ENCODE measurements at regions not wholly inside any gene's neighbourhood (a gene's known extent, or its start where the extent isn't known, plus 50 kb on each side); places are given as distances from the start of the nearest gene placed in this dataset.

GRCh38 chr21:19340954-19341353, 937.4 kb upstream of the TMPRSS15 start:
- Histone ChIP-seq H3K9me3 (ENCODE audit: control insufficient read depth, insufficient read depth, low read length) (peaks cover 4% of the 10 kb centered on the region; the same call in 1 of the 2 replicates), H3K27me3 (ENCODE audit: control insufficient read depth, insufficient read depth, low read length) (no peaks in the 10 kb centered on the region), H3K4me3 (ENCODE audit: low read depth, low read length) (no peak overlapping the region), H3K27ac (ENCODE audit: low read depth, low read length) (no peak overlapping the region)
- no peak for DNase-seq (ENCODE audit: low read depth, low spot score)
- TF ChIP-seq CTCF (IDR thresholded peaks at IDR 0.05; ENCODE audit: low read depth, low read length) = no peak
- CTCF ChIA-PET = no interaction called here
- POLR2A ChIA-PET = no interaction called here

- ChIA-PET POLR2A (no interaction called here), CTCF (no interaction called here)
- no peaks in the 10 kb centered on the region for H3K27me3 ChIP-seq (ENCODE audit: control insufficient read depth, insufficient read depth, low read length)
- no peak for DNase-seq (ENCODE audit: low read depth, low spot score)
- H3K9me3 ChIP-seq (ENCODE audit: control insufficient read depth, insufficient read depth, low read length) = peaks cover 7% of the 10 kb centered on the region; the same call in 1 of the 2 replicates
- no peak overlapping the region for H3K4me3 ChIP-seq (ENCODE audit: low read depth, low read length)
- H3K27ac ChIP-seq (ENCODE audit: low read depth, low read length) = no peak overlapping the region
- no peak for TF ChIP-seq CTCF (IDR thresholded peaks at IDR 0.05; ENCODE audit: low read depth, low read length)
Observed at GRCh38 chr21:19343711-19344110, 940.1 kb upstream of the TMPRSS15 start.

- Histone ChIP-seq H3K9me3 (ENCODE audit: control insufficient read depth, insufficient read depth, low read length) (peaks cover 9% of the 10 kb centered on the region; the same call in 1 of the 2 replicates), H3K27me3 (ENCODE audit: control insufficient read depth, insufficient read depth, low read length) (no peaks in the 10 kb centered on the region), H3K27ac (ENCODE audit: low read depth, low read length) (no peak overlapping the region), H3K4me3 (ENCODE audit: low read depth, low read length) (no peak overlapping the region)
- POLR2A ChIA-PET = no interaction called here
- DNase-seq (ENCODE audit: low read depth, low spot score) = no peak
- CTCF ChIA-PET = no interaction called here
- TF ChIP-seq CTCF (IDR thresholded peaks at IDR 0.05; ENCODE audit: low read depth, low read length) = no peak
Observed at GRCh38 chr21:19350286-19350685, 946.7 kb upstream of the TMPRSS15 start.

- H3K27ac ChIP-seq (ENCODE audit: low read depth, low read length) = no peak overlapping the region
- H3K27me3 ChIP-seq (ENCODE audit: control insufficient read depth, insufficient read depth, low read length) = no peaks in the 10 kb centered on the region
- H3K9me3 ChIP-seq (ENCODE audit: control insufficient read depth, insufficient read depth, low read length) = peaks cover 5% of the 10 kb centered on the region; the same call in 1 of the 2 replicates
- CTCF ChIA-PET = no interaction called here
- DNase-seq (ENCODE audit: low read depth, low spot score) = no peak
- no peak for TF ChIP-seq CTCF (IDR thresholded peaks at IDR 0.05; ENCODE audit: low read depth, low read length)
- no peak overlapping the region for H3K4me3 ChIP-seq (ENCODE audit: low read depth, low read length)
- POLR2A ChIA-PET = no interaction called here
Observed at GRCh38 chr21:19353256-19353655, 949.7 kb upstream of the TMPRSS15 start.

- TF ChIP-seq CTCF (IDR thresholded peaks at IDR 0.05; ENCODE audit: low read depth, low read length) = no peak
- DNase-seq (ENCODE audit: low read depth, low spot score) = no peak
- CTCF ChIA-PET = no interaction called here
- Histone ChIP-seq H3K4me3 (ENCODE audit: low read depth, low read length) (no peak overlapping the region), H3K9me3 (ENCODE audit: control insufficient read depth, insufficient read depth, low read length) (peaks cover 3% of the 10 kb centered on the region), H3K27me3 (ENCODE audit: control insufficient read depth, insufficient read depth, low read length) (no peaks in the 10 kb centered on the region), H3K27ac (ENCODE audit: low read depth, low read length) (no peak overlapping the region)
- POLR2A ChIA-PET = no interaction called here
Observed at GRCh38 chr21:19368944-19369343, 965.4 kb upstream of the TMPRSS15 start.

All from AG04450 (cell line).